H1 (cell line): ENCODE measurements at regions not wholly inside any gene's neighbourhood (a gene's known extent, or its start where the extent isn't known, plus 50 kb on each side); places are given as distances from the start of the nearest gene placed in this dataset.

Source experiments
- CBX5 ChIP-seq: fragments of 300-800, 300-1000 bp; sonication (generic); IDR thresholded peaks from 2 replicates; pipeline ENCODE4 v1.7.1; 2016; ENCODE audit warnings: antibody characterized with exemption, low read length, low read depth
- GABPA ChIP-seq: IDR thresholded peaks from 2 replicates; pipeline ENCODE4 v1.6.1; 2011; ENCODE audit warnings: mild to moderate bottlenecking, low read length, moderate library complexity, borderline replicate concordance; ENCODE audit not compliant: insufficient read depth
- KDM4A ChIP-seq: IDR thresholded peaks from one replicate; pipeline ENCODE4 v1.7.1; 2012; ENCODE audit warnings: low read depth, mild to moderate bottlenecking, moderate library complexity, low read length, inconsistent platforms; ENCODE audit not compliant: severe bottlenecking
- SRF ChIP-seq: IDR thresholded peaks from 2 replicates; pipeline ENCODE4 v1.6.1; 2011; ENCODE audit warnings: mild to moderate bottlenecking, low read depth, low read length, moderate library complexity

DNA sequence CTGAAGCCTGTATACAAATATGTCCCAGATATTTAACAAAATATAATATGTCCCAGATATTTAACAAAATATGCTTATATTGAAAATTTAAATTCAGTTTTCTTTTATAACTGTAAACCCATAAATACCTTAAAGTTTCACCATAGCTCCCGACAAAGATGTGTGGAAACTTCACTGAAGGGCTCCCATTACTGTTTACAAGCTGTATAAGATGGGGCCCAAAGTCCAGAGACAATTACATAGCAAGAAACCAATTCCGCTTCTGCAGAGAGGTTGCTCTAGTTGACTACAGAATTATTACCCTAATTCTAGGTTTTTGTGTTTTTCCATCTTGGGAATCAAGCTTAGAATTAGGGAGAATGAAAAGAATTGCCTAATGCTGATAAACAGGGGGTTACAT is 102.6 kb upstream of the EPHA6 start (continued):
- TF ChIP-seq CBX5, result no peak
- no peak for TF ChIP-seq KDM4A
- TF ChIP-seq SRF, result no peak
- TF ChIP-seq GABPA, result no peak
